Eye (tissue), 1 donor: ENCODE measurements at regions not wholly inside any gene's neighbourhood (a gene's known extent, or its start where the extent isn't known, plus 50 kb on each side); places are given as distances from the start of the nearest gene placed in this dataset.
"Not testable (repeated sequence)": the region's sequence is repeated elsewhere in the genome, so short reads cannot be mapped to it uniquely, and the experiment has no call there.

Experiments used
- DNase-seq: peaks from one replicate; pipeline ENCODE4 v3.0.0-alpha.2; 2015

DNA sequence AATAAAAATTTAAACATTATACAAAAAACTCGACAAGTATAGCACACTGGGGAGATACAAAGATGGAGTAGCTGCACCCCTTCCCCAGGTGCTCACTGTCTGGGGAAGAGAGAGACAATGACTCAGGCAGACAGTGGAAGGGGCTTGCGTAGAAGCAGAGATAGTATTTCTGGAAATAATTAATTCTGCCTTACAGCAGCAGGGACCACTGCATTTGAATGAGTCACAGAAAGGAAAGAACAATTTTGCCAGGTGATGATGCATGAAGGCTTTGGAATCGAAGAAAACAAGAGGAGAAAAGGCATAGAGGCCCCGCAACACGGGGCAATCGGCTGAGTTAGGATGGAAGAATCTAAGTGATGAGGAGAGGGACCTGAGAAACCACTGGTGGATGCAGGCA lies 447.4 kb downstream of the EFNB2 start:
- DNase-seq = no peak

DNA sequence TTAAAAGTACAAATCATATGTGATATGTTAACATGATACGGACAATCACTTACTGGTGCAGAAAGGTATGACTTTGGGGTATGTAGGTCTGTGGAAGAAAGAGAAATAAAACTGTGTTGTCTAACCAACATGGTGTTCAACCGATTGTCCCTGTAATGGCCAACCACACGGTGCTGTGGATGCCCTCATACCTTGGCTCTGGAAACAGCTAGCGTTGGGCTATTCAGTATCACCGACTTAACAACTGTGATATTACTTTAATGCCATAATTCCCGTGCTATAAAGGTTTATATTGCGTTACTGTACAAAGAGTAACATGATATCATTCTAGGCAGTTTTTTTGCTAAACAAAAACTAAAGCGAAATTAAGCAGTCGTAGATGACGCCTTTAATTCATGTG lies 448.3 kb downstream of the EFNB2 start:
- no peak for DNase-seq

DNA sequence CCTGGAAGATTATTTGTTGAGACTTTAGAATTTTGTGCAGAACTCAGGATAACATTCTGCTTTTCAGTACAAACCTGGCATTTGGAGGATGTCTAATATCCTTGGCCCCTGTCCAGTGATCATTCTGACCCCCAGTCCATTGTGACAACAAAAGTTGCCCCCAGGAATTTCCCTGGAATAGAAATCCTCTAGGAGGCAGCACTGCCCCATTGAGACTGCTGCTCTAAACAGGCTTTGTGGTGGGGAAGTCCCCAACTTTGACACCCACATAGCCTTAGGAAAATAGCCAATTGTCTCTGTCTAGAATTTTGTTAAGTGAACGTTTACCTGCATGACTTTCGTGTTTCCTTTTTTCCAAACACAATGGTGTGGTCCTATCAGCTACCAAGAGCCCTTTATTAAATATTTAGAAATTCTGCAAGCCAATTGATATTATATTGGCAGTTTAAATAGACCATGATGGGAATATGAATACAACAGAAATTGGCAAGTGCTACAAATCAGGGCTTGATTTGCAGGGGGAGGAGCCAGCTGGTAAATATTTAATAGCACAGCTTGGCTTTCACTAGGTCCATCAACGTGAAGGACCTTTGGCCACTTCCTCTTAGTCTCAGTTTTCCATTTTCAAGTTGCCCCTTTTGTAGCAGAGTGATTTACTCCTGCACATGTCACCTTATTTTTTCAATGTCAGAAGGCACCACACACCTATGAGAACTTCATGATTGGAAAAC lies 451.7 kb downstream of the EFNB2 start:
- DNase-seq = no peak

DNA sequence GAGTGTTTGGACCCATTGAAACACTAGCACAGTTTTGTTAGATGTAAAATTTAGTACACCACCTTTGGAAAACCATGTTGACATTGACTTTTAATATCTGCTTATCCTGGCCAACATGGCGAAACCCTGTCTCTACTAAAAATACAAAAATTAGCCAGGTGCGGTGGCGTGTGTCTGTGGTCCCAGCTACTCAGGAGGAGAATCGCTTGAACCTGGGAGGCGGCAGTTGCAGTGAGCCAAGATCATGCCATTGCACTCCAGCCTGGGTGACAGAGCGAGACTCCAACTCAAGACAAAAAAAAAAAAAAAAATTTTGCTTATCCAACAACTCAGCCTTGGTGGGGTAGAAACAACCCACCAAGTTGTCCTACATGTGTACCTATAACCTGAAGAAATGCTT lies 454.2 kb downstream of the EFNB2 start:
- DNase-seq = not testable (repeated sequence)

DNA sequence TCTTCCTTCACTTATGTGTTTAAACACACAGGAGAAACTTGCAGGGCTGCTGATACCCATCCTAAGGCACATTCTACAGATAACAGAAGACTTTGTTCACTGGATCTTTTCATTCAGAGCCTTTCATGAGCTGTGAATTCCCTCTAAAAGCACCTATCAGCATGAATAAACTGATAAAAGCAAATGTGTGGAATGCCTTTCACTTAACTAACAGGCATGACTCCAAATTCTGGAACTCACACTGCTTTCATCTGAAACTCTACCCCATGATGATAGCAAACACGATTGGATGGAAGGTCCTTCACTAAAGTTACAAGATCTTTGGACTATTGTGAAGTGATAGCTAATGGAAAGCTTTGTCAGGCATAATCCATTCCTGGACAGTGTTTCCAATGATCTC lies 457.3 kb downstream of the EFNB2 start:
- no peak for DNase-seq

DNA sequence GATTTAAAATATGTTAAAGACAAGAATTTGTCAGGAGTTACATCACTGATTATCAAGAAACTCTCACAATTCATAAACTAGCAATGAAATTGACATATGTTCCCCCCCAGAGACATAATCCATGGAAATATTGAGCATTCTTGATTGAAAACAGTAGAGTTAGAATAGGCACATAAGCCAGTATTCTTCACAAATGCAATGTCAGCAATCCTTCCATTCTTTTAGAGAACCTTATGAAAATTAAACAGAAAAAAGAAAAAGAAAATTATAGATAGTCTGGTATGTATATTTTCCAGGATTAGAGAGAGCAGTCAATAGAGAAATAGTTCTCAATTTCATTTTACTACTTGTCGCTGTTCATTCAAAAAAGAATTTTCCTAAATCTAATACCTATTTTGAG lies 458.4 kb downstream of the EFNB2 start:
- no peak for DNase-seq

DNA sequence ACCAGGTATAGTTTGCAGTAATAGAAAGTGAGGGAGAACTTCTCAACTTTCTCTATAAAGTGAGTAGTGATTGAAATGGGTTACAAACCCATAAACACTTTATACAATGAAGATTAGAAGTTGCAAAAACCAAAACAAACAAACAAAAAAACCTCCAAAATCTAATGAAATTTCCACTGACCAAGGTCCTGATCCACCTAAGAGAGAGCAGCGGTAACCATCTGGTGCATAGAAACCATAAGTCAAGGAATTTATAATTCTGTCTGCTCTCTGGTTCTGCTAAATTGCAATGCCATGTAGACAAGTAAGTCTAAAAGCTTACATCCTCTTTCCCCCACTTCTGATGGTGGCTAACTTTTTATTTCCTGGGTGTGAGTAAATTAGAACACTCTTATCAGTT lies 463.4 kb downstream of the EFNB2 start:
- DNase-seq = no peak

DNA sequence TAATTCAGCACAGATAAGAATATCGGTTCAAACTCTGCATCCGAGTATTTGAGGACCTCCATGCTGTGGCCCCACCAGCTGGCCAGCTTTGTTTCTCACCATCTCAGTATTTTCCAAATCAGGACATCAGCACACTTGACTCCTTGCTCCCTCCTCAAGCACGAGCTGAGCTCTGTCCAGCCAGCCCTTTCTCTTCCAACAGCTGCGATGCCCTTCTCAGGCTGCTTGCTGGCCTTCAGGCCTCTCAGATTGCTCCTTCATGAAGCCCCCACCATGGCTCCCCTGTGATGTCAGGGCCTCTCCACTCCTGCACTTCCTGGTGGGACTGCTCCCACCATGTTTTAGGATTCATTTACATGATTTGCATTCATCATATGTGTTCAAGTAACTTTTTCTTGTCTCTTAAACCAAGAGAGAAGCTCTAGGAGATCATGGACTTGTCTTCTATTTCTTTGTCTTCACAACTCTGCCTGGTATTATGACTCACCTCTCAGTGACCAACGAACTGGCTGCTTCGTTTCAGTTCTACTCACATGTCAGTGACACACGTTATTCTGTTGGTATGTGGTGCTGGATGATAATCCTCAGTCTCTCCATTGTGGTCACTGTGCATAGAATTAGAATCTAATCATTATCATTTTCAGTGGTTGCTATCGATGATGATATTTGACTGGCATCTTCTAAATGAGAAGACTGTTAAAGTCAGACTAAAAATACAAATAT lies 471.7 kb downstream of the EFNB2 start:
- DNase-seq = no peak

DNA sequence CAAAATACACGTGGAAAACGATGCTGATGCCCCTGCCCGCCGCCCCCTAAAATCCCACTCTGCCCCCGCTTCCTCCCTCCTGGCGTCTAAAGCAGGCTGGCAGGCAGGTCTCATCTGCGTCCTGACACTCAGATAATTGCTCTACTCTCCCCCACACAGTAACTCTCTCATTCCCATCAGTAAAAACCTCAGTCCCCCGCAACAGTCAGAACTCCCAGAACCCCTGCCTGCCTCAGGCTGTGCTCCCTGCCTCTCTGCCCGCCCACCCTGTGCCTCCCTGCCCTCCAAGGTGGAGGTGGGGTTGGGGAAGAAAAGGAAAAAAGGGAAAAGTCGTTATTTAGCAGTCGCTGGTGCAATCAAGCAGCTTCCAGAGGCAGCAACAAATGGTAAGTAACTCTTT lies 473.7 kb downstream of the EFNB2 start:
- DNase-seq = no peak

DNA sequence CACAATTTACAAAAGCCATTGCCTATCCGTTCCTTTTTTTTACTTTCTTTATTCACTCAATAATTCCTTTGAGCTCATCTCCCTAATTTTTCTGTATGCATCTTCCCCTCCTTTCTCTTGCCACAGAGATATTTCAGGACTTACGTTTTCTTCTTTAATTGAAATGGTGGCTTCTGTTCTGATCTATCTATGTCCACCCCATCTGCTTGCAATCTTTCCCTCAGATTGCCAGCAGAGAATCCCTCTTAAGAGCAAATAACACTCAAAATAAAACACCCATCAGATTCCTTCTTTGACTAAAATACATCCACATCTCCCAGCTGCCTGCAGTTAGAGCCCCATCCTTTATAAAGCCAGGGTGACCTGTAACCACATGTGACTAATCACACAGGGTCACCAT lies 478.6 kb downstream of the EFNB2 start:
- DNase-seq = no peak

DNA sequence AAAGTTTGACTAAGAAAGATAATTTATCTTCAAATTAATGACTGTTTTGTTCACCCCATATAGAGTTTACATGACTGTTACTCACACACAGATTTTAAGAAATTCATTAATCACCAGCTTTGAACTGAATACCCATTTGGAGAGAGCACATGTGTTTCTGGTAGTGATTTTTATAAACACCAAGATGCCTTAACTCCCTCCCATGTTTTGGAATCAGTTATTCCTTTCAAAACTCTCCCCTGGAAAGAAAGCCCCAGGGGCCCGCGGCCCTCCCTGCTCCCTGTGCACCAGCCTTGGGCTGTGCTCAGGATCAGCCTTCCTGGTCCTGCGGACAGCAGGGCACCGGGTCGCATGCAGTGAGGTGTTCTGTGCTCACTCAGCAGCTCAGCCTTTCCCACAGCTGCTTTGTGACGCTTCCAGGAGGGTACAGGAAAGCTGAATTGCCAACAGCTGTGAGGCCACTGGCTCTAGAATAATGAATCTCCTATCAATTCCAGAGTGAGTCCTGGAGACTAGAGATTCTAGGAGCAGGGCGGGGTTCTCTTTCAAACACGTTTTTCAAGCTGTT lies 483.2 kb downstream of the EFNB2 start:
- no peak for DNase-seq

DNA sequence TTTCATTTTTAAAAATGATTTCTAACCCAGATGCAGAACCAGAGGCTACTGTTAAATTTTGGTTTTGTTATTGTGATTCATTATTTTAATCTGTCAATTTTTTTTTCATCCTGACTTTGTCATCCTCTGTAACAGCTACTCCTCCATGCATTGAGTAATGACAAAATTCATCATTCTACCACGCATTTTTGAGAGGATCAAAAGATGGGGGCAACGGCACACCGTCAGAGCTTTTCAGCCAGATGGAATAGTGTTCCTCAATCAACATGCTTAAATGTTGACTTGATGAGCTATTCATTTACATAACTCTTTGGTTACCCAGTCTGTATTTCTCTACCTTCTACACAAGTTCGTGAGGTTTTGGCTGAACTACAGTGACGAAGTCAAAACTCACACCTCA lies 486.3 kb downstream of the EFNB2 start:
- DNase-seq = no peak

DNA sequence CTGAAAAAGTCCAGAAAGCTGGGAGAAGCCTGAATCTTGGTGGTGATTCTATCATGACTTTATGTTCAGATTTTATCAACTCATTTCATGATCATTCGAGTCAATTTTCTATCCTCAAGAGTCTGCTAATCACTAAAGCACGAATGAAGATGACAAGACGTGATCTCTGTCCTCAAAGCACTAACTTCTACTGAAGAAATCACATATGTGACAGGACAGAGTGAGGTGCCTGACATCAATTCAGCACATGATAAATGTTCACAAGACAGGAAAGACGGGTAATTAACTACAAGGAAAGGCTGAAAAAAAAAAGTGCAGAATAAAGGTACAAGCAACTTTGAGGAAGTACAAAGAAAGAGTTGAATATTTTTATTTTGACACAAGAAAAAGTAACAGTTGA lies 487.1 kb downstream of the EFNB2 start:
- DNase-seq = no peak

DNA sequence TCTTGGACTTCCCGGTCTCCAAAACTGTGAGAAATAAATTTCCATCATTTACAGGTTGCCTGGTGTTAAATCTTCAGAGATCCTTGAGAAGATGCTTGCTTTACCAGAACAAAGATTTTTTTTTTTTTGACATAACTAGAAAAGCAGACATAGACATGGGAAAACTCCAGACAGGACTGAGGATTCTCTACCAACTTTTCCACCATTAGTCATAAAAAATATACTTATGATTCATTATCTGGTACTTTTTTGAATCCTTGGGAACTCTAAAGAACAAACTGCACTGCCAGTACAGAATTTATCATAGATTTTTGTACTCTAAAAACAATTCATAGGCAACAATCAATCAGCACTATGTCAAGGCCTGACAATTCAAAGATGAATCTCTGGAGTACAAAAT lies 487.6 kb downstream of the EFNB2 start:
- DNase-seq = no peak

DNA sequence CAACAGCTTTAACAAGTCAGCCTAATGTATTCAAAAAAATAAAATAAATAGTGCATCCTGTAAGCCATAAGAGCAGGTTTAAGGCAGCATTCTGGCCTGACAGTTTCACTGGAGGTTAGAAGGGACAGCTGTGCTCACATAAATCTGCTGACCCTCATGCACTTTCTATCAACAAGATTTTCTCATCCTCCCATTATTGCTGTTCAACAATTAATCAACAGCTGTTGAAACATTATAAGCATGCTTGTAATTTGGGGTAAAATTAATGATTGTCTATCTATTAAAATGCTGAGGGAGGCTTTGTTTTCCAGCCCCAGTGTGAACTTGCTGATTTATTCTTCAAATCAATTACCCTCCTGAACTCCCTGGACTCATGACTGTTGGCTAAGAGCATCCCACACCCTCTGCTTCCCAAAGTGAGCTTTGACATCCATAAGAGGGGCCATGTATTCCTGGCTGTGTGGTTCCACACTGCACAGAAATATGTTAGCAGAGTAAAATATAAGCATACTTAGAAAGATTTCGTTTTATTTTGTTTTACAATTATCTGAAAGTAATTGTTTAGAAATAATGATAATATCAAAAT lies 492.4 kb downstream of the EFNB2 start:
- DNase-seq = no peak

DNA sequence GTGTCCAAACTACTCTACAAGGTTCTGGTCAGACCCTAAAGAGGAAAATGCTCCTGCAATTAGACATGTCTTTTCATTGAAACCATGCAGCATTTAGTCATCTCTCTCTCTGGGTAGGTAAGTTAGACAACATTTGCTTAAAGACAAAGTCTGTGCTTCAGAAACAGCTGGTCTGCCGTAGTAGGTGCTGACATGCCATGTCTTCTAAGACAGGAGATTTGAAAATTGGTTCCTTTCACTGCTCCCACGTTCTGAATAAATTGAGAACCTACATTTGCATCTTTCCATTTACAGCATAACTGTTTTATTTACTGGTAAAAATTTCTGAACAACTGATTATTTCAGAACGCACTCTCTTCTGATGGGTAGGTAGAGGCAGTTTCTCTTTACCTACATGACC lies 494.0 kb downstream of the EFNB2 start:
- DNase-seq = no peak

DNA sequence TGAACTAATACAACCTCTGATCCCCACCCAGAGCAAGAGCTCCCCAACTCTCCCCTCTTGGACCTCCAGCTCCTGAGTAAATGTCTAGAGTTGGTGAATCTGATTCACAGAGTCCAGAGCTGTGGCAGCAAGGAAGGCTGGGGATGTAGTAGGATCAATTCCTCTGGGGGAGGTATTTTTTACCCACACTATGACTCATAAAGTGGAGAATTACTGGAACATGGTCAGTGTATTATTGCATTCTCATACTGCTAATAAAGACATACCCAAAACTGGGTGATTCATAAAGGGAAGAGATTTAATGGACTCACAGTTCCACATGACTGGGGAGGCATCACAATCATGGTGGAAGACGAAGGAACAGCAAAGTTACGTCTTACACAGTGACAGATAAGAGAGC lies 496.7 kb downstream of the EFNB2 start:
- DNase-seq = no peak

DNA sequence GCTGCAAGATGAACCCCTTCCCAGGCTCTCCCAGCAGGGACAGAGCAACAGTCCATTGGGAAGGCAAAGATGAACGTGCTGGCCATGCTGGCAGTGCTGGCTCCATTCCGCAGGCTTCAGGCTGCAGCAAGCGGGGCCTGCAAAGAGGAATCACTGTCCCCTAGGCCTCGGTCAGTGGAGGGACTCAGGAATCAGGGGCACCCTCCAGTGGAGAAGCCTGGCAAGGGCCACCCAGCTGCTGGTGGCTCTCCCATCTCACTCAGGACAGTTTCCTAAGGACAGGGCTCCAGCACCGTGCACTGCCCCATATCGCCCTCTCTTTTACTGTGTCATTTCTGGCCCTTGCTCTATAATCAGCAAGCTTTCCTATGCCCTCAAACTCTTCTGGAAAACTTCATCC lies 498.6 kb downstream of the EFNB2 start:
- no peak for DNase-seq

DNA sequence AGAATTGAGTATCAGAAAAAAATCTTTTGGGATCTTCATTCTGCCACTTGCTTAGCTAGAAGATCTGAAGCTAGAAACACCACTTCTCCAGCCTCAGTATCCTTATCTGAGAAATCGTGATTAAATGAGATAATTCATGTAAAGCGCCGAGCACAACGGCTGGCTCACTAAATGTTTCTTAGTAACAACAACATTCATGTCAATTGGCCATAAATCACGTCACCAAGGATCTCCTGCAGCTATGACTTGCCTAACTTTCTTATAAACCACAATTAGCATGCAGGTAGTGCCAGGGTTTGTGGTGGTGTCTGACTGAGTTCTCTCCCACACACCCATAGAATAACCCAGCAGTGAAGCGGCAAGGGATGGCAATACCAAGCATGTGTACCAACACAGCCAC lies 501.3 kb downstream of the EFNB2 start:
- no peak for DNase-seq

DNA sequence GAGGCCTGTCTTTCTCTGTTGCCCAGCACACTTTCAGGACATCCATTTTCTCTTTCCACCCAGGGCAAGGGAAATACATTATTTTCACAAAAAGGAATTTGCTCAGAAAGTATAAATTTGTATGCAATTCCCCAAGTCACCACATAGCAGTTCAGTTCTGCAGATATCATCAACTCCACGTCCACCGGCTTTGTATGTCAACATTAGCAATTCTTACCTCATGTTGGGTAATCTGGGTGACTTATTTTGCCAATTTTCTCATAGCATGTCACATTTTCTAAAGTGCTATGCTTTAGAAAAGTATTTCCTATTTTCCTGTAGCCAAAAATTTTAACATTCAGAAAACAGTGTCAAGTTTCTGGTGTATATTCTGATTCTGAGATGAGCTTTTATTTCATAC lies 501.8 kb downstream of the EFNB2 start:
- peak; percentile 47 for DNase-seq

DNA sequence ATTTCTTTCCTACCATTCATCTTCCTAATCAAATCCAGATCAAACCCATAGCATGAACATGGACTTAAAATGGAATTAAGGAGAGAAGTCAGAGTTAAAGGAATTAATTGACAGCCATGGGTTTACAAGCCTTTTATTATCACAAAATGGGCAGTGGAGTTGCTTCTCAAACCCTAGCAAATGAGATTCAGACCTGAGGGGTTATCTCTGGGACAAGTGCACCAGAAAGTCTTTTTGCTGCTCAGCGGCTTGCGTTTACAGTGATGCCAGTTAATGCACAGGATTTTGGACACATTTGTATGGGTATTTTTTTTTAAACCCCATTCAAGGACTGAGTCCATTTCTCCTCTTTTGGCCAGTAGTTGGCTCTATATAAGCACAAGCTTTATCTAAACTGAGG lies 503.0 kb downstream of the EFNB2 start:
- DNase-seq = no peak

DNA sequence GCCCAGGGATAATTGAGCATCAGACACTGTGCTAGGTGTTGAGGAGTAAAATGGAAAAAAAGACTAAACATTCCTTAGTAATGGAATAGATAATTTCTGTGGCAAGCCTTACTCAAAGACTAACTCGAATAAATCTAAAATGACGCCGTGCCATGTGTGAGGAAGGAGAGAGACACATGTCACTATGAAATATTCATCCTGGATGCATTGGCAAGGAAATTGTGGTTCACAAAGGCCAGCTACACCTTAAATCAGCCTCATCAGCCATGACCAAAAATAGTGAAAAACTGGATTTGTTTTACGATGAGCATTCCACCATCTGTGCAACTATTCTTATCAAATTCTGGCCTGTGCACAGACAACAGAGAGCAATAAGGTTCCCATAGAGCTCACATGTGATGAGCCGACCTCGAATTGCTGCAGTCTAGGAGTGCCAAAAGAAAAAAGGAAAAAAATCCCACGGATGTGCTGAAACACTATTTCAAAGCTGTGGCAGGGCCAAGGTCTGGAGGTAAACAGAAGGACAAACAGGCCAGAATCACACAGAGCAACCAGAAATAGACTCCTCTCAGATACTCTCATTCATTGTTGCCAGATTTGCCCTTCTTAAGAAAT lies 505.7 kb downstream of the EFNB2 start:
- no peak for DNase-seq

DNA sequence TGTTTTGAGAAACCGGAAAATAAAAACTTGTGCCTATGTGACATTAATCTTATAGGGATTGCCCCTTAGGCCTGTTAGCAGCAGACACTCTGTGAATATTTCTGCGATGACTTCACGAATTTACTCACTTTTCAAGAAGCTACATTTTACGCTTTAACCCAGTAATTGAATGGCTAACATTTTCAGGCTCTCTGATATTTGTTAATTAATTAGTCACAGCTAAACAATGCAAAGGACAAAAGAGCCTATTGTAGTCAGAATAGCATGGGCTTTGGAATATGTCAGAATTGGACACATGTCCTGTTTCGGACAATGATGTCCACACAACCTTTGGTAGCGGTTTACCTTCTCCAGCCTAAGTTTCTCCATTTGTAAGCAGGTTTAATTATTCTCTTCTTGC lies 506.6 kb downstream of the EFNB2 start:
- DNase-seq = no peak

DNA sequence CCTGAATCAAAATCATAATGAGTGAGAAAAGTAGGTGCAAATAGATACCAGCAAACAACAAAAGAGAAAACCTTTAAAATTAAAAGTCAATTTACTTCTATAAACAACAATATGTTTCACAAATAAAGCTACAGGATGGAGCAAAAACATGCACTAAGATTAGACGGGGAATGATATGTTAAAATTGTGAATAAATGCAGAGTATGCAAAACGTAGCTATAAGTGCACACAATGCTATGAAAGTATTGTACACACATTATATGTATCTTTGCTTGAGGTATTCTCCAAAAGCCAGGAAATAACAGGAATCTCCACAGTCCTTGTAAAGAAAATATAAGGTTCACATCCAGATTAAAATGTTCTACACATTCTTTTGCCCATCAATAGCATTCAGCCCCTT lies 523.9 kb downstream of the EFNB2 start:
- DNase-seq = no peak
